K562 (cell line): ENCODE measurements at regions not wholly inside any gene's neighbourhood (a gene's known extent, or its start where the extent isn't known, plus 50 kb on each side); places are given as distances from the start of the nearest gene placed in this dataset.

ENCODE experiments used
- ATAC-seq: fragments of 200-7000 bp; cut with Tn5 transposase; 3 replicates; pipeline ENCODE4 v1.9.1; 2020; ENCODE audit warnings: moderate library complexity
- BruUV-seq: library from RNA; stranded (reverse); fragments of 400-500 nt; replicated peaks from 2 replicates; lab custom pipeline; 2021; lab: Mats Ljungman, UMichigan
- CTCF ChIA-PET: fragments of 300-600 bp; formaldehyde crosslinking; extraction: SDS; loops from one replicate; lab custom pipeline; 2021; ENCODE audit warnings: low intra/inter-chr PET ratio; lab: Yijun Ruan, JAX
- POLR2A ChIA-PET: fragments of 300-600, 350-650 bp; sonication (Branson Sonifier 250); formaldehyde crosslinking; extraction: SDS; loops from one replicate; lab custom pipeline; 2021; ENCODE audit warnings: antibody characterized with exemption, inconsistent platforms; lab: Yijun Ruan, JAX
- DNase-seq, 4 experiments: peaks; one replicate each; pipeline versions ENCODE4 v3.0.0 to v3.0.0-alpha.2; 2011 to 2018; ENCODE audit warnings: low spot score in 3 of 4, mixed read lengths in 3 of 4; ENCODE audit errors: extremely low read depth in 1 of 4
- FAIRE-seq: peaks from 2 replicates; lab custom pipeline; 2011; peaks lifted over from hg19 to GRCh38; lab: Jason Lieb, UNC
- H2AFZ ChIP-seq: 2 replicates; pipeline ENCODE4 v1.6.0; 2011; ENCODE audit warnings: low read depth, low read length, control low read depth, inconsistent platforms
- H3K27ac ChIP-seq: fragments of 200-600 bp; 3 replicates; pipeline ENCODE4 v1.8.0; 2011; ENCODE audit warnings: low read depth, mild to moderate bottlenecking, control low read depth, inconsistent platforms, low read length, moderate library complexity, mixed read lengths; ENCODE audit errors: extremely low read depth
- H3K27me3 ChIP-seq, 2 experiments: fragments of 300-600 bp in 1 of 2; 2 replicates in 1 of 2; 3 replicates in 1 of 2; pipeline versions ENCODE4 v1.6.0 to v1.8.0; 2011; ENCODE audit warnings: inconsistent platforms in 2 of 2, low read length in 2 of 2, mild to moderate bottlenecking in 1 of 2, mixed read lengths in 1 of 2, moderate library complexity in 1 of 2; ENCODE audit not compliant: control insufficient read depth in 2 of 2, insufficient read depth in 2 of 2
- H3K36me3 ChIP-seq: fragments of 300-600 bp; 3 replicates; pipeline ENCODE4 v1.8.0; 2011; ENCODE audit warnings: mild to moderate bottlenecking, low read length, inconsistent platforms; ENCODE audit not compliant: control insufficient read depth, insufficient read depth
- H3K4me1 ChIP-seq, 2 experiments: fragments of 200-600 bp in 1 of 2; replicated peaks in 1 of 2; 2 replicates in 1 of 2; 3 replicates in 1 of 2; pipeline versions ENCODE4 v1.5.1 to v1.8.0; 2011; ENCODE audit warnings: inconsistent platforms in 2 of 2, low read length in 2 of 2, mild to moderate bottlenecking in 1 of 2, mixed read lengths in 1 of 2, moderate library complexity in 1 of 2; ENCODE audit not compliant: control insufficient read depth in 2 of 2, insufficient read depth in 2 of 2
- H3K4me2 ChIP-seq: 2 replicates; pipeline ENCODE4 v1.6.1; 2011; ENCODE audit warnings: low read length, control low read depth, inconsistent platforms, mixed read lengths; ENCODE audit not compliant: insufficient read depth
- H3K4me3 ChIP-seq: fragments of 200-600 bp; sonication (generic), shearing (Covaris generic); 2 replicates; pipeline ENCODE4 v1.5.1; 2016; ENCODE audit warnings: control low read depth, inconsistent platforms
- H3K79me2 ChIP-seq: fragments of 200-600 bp; 3 replicates; pipeline ENCODE4 v1.8.0; 2011; ENCODE audit warnings: low read length, inconsistent platforms; ENCODE audit not compliant: control insufficient read depth, insufficient read depth
- H3K9ac ChIP-seq, 2 experiments: 2 replicates each; pipeline versions ENCODE4 v1.6.0 to v1.6.1; 2011; ENCODE audit warnings: low read depth in 2 of 2, low read length in 2 of 2, control low read depth in 1 of 2, inconsistent platforms in 1 of 2, mild to moderate bottlenecking in 1 of 2, mixed read lengths in 1 of 2; ENCODE audit not compliant: insufficient read depth in 1 of 2
- H3K9me1 ChIP-seq: one replicate; pipeline ENCODE4 v1.6.0; 2011; ENCODE audit warnings: inconsistent platforms, mild to moderate bottlenecking, low read length, moderate library complexity; ENCODE audit not compliant: control insufficient read depth, insufficient read depth
- H3K9me3 ChIP-seq: replicated peaks from 2 replicates; pipeline ENCODE4 v1.5.1; 2011; ENCODE audit warnings: low read depth, low read length, inconsistent platforms; ENCODE audit not compliant: control insufficient read depth, insufficient read depth
- H4K20me1 ChIP-seq: replicated peaks from 2 replicates; pipeline ENCODE4 v1.6.1; 2011; ENCODE audit warnings: low read length, inconsistent platforms, mixed read lengths; ENCODE audit not compliant: control insufficient read depth, insufficient read depth
- EGR1 ChIP-seq: fragments of 450-650 bp; conservative IDR thresholded peaks from 2 replicates; pipeline ENCODE4 v1.6.1; 2017; ENCODE audit warnings: mild to moderate bottlenecking
- ELF1 ChIP-seq: fragments of 200-800 bp; sonication (Bioruptor generic); IDR thresholded peaks from 2 replicates; pipeline ENCODE4 v1.6.1; 2016; ENCODE audit warnings: missing genetic modification characterization, missing compliant biosample characterization
- EP300 ChIP-seq: IDR thresholded peaks from 2 replicates; pipeline ENCODE4 v1.6.1; 2012; ENCODE audit warnings: low read length, improper control_type of control experiment
- HNRNPK ChIP-seq: fragments of 200-400 bp; formaldehyde crosslinking; IDR thresholded peaks from one replicate; pipeline ENCODE4 v1.6.1; 2018; ENCODE audit warnings: mild to moderate bottlenecking, low read depth, low read length; ENCODE audit not compliant: poor library complexity, severe bottlenecking
- MTA3 ChIP-seq: fragments of 450-650 bp; formaldehyde crosslinking; IDR thresholded peaks from 2 replicates; pipeline ENCODE4 v1.6.1; 2017; ENCODE audit warnings: mild to moderate bottlenecking, borderline replicate concordance
- NCOA6 ChIP-seq: fragments of 450-650 bp; IDR thresholded peaks from 2 replicates; pipeline ENCODE4 v1.6.1; 2017; ENCODE audit warnings: mild to moderate bottlenecking
- PYGO2 ChIP-seq: fragments of 450-650 bp; IDR thresholded peaks from 2 replicates; pipeline ENCODE4 v1.6.1; 2016; ENCODE audit warnings: mild to moderate bottlenecking, missing genetic modification characterization, moderate library complexity, missing compliant biosample characterization
- ZNF239 ChIP-seq: fragments of 250-450 bp; sonication (Bioruptor Pico); IDR thresholded peaks from 2 replicates; pipeline ENCODE4 v1.4.0; 2020; ENCODE audit warnings: mild to moderate bottlenecking
- ZNF41 ChIP-seq: fragments of 250-450 bp; sonication (Bioruptor Pico); conservative IDR thresholded peaks from 2 replicates; pipeline ENCODE4 v1.4.0; 2020; ENCODE audit warnings: mild to moderate bottlenecking
- WGBS: fragments of 100-300 bp; shearing (Covaris generic); methylation state at CpG from one replicate; pipeline ENCODE4 v1.1.6; 2016; ENCODE audit warnings: low coverage, mixed read lengths; ENCODE audit not compliant: insufficient coverage; ENCODE audit errors: missing lambda C conversion rate; 5-methylcytosine and 5-hydroxymethylcytosine counted together
- in situ Hi-C: fragments of 300-500 bp; cut with MboI; formaldehyde crosslinking; loops from 4 replicates; pipeline ENCODE4 v1.15.0; 2018; ENCODE audit warnings: inconsistent platforms, mixed read lengths
- intact Hi-C: fragments of 100-400 bp; cut with micrococcal nuclease; formaldehyde crosslinking; loops from 2 replicates; pipeline ENCODE4 v1.14.2; 2022
- TF ChIP-seq, protein P1 (sequence below): fragments of 250-450 bp; sonication (Bioruptor Pico); IDR thresholded peaks from 2 replicates; pipeline ENCODE4 v1.4.0; 2020
- TF ChIP-seq, protein P2 (sequence below): sonication (generic); formaldehyde crosslinking; IDR thresholded peaks from 2 replicates; pipeline ENCODE4 v1.8.1; 2023; ENCODE audit warnings: missing genetic modification reagents, mild to moderate bottlenecking, borderline replicate concordance
- TF ChIP-seq, protein P3 (sequence below): sonication (generic); formaldehyde crosslinking; IDR thresholded peaks from 2 replicates; pipeline ENCODE4 v1.8.1; 2023; ENCODE audit warnings: mild to moderate bottlenecking, missing genetic modification reagents
- TF ChIP-seq, protein P4 (sequence below): sonication (generic); formaldehyde crosslinking; IDR thresholded peaks from 2 replicates; pipeline ENCODE4 v1.8.0; 2022; ENCODE audit warnings: missing genetic modification reagents, mild to moderate bottlenecking, borderline replicate concordance

DNA sequence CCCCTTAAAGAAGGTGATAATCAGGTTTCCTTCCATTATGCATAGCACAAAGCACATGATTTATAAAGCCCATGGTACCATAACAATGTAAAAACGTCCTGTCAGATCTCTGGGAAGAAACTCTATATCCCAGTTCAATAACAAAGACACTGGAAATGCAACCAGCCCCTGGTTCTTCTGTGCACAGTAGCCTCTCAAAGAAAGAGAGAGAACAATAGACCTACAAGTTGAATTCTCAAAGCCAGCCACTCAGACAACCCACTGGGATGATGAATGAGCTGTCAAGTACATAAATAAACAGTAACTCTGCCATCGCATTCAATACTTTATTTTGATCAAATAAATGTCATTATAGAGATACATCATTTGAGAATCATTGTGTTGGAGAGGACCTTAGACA lies 400.1 kb upstream of the CPEB2 start (continued):
- TF ChIP-seq EGR1, result no peak
- no peak for TF ChIP-seq MTA3
- TF ChIP-seq, protein P1, sequence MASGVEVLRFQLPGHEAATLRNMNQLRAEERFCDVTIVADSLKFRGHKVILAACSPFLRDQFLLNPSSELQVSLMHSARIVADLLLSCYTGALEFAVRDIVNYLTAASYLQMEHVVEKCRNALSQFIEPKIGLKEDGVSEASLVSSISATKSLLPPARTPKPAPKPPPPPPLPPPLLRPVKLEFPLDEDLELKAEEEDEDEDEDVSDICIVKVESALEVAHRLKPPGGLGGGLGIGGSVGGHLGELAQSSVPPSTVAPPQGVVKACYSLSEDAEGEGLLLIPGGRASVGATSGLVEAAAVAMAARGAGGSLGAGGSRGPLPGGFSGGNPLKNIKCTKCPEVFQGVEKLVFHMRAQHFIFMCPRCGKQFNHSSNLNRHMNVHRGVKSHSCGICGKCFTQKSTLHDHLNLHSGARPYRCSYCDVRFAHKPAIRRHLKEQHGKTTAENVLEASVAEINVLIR (CRISPR knock-in tag), result no peak
- TF ChIP-seq ZNF41 (CRISPR knock-in tag), result no peak
- TF ChIP-seq, protein P2, sequence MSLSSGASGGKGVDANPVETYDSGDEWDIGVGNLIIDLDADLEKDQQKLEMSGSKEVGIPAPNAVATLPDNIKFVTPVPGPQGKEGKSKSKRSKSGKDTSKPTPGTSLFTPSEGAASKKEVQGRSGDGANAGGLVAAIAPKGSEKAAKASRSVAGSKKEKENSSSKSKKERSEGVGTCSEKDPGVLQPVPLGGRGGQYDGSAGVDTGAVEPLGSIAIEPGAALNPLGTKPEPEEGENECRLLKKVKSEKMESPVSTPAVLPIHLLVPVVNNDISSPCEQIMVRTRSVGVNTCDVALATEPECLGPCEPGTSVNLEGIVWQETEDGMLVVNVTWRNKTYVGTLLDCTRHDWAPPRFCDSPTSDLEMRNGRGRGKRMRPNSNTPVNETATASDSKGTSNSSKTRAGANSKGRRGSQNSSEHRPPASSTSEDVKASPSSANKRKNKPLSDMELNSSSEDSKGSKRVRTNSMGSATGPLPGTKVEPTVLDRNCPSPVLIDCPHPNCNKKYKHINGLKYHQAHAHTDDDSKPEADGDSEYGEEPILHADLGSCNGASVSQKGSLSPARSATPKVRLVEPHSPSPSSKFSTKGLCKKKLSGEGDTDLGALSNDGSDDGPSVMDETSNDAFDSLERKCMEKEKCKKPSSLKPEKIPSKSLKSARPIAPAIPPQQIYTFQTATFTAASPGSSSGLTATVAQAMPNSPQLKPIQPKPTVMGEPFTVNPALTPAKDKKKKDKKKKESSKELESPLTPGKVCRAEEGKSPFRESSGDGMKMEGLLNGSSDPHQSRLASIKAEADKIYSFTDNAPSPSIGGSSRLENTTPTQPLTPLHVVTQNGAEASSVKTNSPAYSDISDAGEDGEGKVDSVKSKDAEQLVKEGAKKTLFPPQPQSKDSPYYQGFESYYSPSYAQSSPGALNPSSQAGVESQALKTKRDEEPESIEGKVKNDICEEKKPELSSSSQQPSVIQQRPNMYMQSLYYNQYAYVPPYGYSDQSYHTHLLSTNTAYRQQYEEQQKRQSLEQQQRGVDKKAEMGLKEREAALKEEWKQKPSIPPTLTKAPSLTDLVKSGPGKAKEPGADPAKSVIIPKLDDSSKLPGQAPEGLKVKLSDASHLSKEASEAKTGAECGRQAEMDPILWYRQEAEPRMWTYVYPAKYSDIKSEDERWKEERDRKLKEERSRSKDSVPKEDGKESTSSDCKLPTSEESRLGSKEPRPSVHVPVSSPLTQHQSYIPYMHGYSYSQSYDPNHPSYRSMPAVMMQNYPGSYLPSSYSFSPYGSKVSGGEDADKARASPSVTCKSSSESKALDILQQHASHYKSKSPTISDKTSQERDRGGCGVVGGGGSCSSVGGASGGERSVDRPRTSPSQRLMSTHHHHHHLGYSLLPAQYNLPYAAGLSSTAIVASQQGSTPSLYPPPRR (CRISPR knock-in tag), result no peak

DNA sequence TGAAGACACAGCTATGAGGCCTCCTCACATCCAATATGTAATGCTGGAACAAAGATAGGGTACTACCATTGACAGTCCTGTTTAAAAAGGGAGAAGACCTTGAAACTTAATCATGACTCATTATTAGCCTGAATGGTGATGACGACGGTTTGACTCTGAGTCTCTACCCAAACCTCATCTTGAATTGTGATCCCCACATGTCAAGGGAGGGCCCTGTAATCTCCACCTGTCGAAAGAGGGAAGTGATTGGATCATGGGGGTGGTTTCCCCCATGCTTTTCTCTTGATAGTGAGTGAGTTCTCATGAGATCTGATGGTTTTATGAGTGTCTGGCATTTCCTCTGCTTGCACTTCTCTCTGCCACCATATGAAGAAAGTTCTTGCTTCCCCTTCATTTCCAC lies 395.3 kb upstream of the CPEB2 start:
- POLR2A ChIA-PET, result no interaction called here
- Histone ChIP-seq H3K9me3 (no peaks in the 10 kb centered on the region; the same call in 1 of the 2 replicates), H3K79me2 (no peaks in the 10 kb centered on the region), H3K36me3 (no peaks in the 10 kb centered on the region), H3K9me1 (no peaks in the 10 kb centered on the region), H3K4me1 (no peaks in the 10 kb centered on the region), H4K20me1 (no peaks in the 10 kb centered on the region), H3K27ac (no peak overlapping the region), H3K4me2 (no peak overlapping the region), H3K4me3 (no peak overlapping the region), H3K9ac (no peak overlapping the region), H3K27me3 (no peaks in the 10 kb centered on the region), H2AFZ (no peak overlapping the region)
- BruUV-seq, result no TSS peak
- CTCF ChIA-PET, result no interaction called here
- intact Hi-C loops, result no loop called here
- in situ Hi-C loops, result no loop called here
- FAIRE-seq (no peak), DNase-seq (no peak), ATAC-seq (no peak)
- WGBS, result 0% methylated on average over 3 of the region's 3 CpGs
- TF ChIP-seq ELF1 (no peak), HNRNPK (no peak), PYGO2 (tag) (no peak), NCOA6 (no peak), ZNF239 (no peak), EP300 (no peak)
- TF ChIP-seq, protein P3, sequence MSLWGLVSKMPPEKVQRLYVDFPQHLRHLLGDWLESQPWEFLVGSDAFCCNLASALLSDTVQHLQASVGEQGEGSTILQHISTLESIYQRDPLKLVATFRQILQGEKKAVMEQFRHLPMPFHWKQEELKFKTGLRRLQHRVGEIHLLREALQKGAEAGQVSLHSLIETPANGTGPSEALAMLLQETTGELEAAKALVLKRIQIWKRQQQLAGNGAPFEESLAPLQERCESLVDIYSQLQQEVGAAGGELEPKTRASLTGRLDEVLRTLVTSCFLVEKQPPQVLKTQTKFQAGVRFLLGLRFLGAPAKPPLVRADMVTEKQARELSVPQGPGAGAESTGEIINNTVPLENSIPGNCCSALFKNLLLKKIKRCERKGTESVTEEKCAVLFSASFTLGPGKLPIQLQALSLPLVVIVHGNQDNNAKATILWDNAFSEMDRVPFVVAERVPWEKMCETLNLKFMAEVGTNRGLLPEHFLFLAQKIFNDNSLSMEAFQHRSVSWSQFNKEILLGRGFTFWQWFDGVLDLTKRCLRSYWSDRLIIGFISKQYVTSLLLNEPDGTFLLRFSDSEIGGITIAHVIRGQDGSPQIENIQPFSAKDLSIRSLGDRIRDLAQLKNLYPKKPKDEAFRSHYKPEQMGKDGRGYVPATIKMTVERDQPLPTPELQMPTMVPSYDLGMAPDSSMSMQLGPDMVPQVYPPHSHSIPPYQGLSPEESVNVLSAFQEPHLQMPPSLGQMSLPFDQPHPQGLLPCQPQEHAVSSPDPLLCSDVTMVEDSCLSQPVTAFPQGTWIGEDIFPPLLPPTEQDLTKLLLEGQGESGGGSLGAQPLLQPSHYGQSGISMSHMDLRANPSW, result no peak
- TF ChIP-seq, protein P4, sequence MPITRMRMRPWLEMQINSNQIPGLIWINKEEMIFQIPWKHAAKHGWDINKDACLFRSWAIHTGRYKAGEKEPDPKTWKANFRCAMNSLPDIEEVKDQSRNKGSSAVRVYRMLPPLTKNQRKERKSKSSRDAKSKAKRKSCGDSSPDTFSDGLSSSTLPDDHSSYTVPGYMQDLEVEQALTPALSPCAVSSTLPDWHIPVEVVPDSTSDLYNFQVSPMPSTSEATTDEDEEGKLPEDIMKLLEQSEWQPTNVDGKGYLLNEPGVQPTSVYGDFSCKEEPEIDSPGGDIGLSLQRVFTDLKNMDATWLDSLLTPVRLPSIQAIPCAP (CRISPR knock-in tag), result no peak
